NCI-H2029 (cell line): ENCODE measurements at regions not wholly inside any gene's neighbourhood (a gene's known extent, or its start where the extent isn't known, plus 50 kb on each side); places are given as distances from the start of the nearest gene placed in this dataset.

Source experiments
- DNase-seq: peaks from one replicate; lab custom pipeline; 2025; lab: John Stamatoyannopoulos, UW

DNA sequence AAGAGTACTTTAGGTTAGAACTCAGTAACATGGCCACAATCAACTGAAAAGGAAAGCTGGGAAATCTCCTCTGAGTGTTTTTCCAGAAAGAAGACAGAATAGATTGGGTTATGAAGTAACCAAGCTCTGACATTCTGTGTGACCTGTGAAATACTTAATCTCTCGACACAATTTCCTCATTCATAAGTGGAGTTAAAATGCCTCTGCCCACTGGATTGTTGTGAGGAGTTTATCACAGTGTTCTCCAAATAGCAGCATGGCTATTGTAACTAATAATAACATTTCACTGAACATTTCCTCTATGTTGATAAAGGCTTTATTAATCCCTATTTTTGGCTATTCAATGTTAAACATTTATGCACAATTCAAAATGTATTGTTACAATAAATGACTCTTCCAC, 311.0 kb downstream of the GABRB2 start:
- no peak for DNase-seq

- DNase-seq = no peak
These were observed 313.0 kb downstream of the GABRB2 start for GRCh38 chr5:161233553-161233952.

GRCh38 chr5:161230221-161230620, 316.3 kb downstream of the GABRB2 start:
- DNase-seq = peak; percentile 70

GRCh38 chr5:161219816-161220215, 326.7 kb downstream of the GABRB2 start:
- no peak for DNase-seq

- no peak for DNase-seq
These were observed 329.6 kb downstream of the GABRB2 start for GRCh38 chr5:161216877-161217276.

DNA sequence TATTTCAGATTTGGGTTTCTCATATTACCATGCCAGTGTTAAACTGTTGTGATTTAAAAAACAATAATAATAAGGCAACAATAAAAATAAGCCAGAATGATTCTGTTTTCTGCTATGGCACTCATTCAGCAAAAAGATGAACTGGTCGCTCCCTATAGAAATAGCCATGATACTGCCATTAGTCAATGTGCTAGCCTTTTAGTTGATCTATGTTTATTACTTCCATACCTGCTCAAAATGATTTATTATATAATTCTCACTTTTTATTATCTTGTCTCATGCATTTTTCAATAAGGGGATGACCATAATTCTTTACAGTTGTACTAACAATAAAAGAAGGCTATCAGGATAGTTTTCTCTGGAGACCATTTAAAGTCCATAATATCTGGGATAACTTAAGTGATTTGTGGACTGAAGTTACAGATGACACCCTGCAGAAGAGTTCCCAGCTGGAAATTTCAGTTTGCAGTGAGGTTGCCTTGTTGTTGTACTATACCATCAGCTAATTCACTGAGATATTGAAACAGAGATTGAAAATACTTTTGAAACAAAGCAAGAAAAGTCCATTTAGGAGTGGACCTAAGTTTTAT, 334.3 kb downstream of the GABRB2 start:
- no peak for DNase-seq

DNA sequence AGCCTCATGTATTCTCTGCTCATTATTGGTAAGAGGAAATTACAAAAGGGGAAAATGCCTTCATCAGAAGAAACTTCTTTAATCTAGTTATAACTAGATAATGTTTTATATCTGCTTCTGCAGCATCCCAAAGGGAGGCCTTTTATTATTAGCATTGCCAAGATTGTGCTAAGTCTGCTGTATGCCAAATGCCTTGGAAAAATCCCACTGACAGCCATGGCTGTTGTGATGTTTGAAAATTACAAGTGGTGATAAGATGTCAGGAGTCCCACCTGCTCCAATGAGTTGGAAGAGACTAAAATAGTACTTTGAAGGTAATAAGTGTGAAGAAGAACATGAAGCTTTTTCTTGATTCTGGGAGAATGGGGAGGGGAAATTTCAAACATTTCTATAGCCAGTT, 345.0 kb downstream of the GABRB2 start:
- no peak for DNase-seq

- DNase-seq = no peak
These were observed 338.8 kb upstream of the ATP10B start for GRCh38 chr5:161190778-161191177.

- DNase-seq = no peak
These were observed 338.1 kb upstream of the ATP10B start for GRCh38 chr5:161190086-161190485.

GRCh38 chr5:161189452-161189851, 337.4 kb upstream of the ATP10B start:
- no peak for DNase-seq

- DNase-seq = no peak
These were observed 331.5 kb upstream of the ATP10B start for GRCh38 chr5:161183559-161183958.

GRCh38 chr5:161176221-161176620, 324.2 kb upstream of the ATP10B start:
- DNase-seq = no peak

- DNase-seq = no peak
These were observed 317.8 kb upstream of the ATP10B start for GRCh38 chr5:161169776-161170175.

- DNase-seq = peak; percentile 26
These were observed 315.2 kb upstream of the ATP10B start for GRCh38 chr5:161167016-161167767.

GRCh38 chr5:161165998-161166660, 314.1 kb upstream of the ATP10B start:
- no peak for DNase-seq

DNA sequence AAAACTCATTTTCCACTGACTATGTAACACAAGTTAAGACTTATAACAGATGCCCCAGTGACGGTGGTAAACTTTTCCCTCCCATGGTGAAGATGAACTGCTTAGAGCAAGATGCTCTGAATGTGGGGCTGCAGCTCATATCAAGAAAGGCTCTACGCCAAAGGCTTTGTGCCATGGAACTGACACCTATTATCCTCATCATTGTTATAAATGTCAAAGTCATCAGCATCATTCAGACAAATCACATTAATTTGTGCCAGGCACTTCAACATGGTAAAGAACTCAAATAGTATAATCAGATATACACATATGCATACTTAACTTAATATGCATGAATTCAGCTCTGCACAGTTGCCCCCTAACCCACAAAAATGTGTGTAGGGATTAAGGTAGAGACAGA, 305.9 kb upstream of the ATP10B start:
- DNase-seq = no peak

DNA sequence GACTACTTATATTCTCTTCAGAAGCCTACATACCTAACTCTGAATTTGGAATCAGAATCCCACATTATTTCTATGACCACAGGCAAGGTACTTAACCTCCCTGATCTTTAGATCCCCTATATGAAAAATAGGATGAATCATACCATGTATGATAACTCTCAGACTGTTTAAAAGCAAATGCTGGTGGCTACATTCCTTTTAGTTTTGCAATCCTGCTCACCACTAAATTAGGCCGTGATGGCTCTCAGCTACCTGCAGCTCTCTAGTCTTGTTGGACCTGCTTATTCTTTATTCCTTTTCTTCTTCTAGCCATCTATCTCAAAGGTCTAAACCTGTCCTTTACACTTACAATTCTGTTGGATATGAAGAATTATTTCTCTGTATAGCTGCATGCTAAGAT, 303.4 kb upstream of the ATP10B start:
- DNase-seq = no peak

DNA sequence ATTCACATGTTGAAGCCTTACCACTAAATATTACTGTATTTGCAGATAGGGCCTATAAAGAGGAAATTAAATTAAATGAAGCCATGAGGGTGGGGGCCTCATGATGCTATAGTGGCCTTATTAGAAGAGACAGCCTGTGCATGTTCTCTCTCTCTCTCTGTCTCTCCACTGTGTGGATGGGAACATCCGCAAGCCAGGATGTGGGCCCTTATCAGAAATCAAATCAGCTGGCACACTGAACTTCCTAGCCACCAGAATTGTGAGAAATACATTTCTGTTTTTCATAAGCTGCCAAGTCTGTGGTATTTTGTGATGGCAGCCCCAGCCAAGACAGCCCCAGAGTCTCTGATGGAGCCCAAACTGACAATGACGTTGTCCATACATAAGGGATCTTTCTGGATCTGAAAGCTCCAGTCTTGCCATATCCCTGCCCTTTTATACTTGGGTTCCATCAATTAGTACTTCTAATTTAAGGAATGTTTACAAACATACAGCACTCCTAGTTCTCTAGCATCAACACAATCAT, 300.5 kb upstream of the ATP10B start:
- DNase-seq = no peak

GRCh38 chr5:161150441-161150988, 298.5 kb upstream of the ATP10B start:
- no peak for DNase-seq

DNA sequence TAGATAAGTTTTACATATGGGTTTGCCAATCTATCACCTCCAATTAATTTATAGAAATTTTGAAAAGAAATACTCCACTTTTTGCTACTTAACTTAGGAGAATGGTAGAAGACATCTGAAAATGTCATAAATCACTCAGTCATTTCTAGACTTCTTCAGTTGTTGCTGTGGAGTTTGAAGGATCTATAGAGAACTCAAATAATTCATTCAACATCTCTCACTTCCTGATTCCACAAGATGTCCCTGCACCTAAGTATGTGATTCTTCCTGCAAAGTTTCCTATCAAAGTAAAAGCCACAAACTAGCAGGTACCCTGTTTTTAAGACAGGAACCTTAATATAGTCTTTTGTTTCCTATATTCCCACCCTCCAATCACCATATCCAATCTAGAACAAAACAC, 297.1 kb upstream of the ATP10B start:
- DNase-seq = no peak

DNA sequence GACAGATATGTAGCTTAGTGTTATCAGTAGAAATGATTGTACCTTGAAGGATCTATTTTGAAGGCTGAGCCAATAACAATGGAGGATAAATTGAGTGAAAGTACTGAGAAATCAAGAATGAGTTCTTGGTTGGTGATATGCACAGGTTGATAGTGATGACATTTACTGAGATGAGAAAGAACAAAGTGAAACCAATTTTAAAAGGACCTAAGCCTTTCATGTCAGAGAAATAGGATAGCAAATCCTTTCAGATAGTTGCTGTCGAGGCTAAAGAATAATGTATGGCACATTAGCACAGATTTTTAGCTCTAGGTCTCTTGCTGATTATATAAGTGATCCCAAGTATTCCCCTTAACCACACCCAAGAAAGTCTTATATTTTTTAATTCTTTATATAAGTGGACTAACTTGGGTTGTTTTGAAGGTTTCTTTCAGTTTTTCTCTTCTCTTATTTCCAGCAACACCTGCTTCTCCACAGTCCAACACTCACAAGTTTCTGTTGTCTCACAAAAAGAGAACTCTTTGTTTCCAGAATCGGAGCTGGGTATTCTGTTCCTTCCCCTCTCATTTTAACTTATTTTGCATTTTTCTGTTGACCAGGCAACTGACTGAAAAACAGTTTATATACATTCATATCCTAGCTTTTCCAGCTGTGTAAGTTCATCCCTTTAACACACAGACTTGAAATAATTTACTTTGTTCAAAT, 286.9 kb upstream of the ATP10B start:
- no peak for DNase-seq

- no peak for DNase-seq
These were observed 282.9 kb upstream of the ATP10B start for GRCh38 chr5:161134956-161135355.
